Transverse colon (tissue), 4 donors: ENCODE measurements at regions not wholly inside any gene's neighbourhood (a gene's known extent, or its start where the extent isn't known, plus 50 kb on each side); places are given as distances from the start of the nearest gene placed in this dataset.

Experiments used
- DNase-seq: peaks from one replicate; pipeline ENCODE4 v3.0.0-alpha.2; 2019
- H3K27ac ChIP-seq, 4 donors: fragments of 200-600 bp; sonication (generic); 2 replicates each; pipeline ENCODE4 v1.5.1; 2016 to 2018; ENCODE audit warnings: inconsistent platforms in 4 of 4
- H3K27me3 ChIP-seq: fragments of 200-600 bp; sonication (generic); 2 replicates; pipeline ENCODE4 v1.5.1; 2017; ENCODE audit warnings: inconsistent platforms
- H3K36me3 ChIP-seq, 4 donors: fragments of 200-600 bp; sonication (generic); 2 replicates each; pipeline ENCODE4 v1.5.1; 2017 to 2019; ENCODE audit warnings: inconsistent platforms in 4 of 4
- H3K4me1 ChIP-seq, 4 donors: fragments of 200-600 bp; sonication (generic); 2 replicates each; pipeline ENCODE4 v1.5.1; 2017 to 2020; ENCODE audit warnings: inconsistent platforms in 4 of 4
- H3K4me3 ChIP-seq, 4 donors: fragments of 200-600 bp; sonication (generic); 1 replicate in 1 of 4; 2 replicates in 3 of 4; pipeline versions ENCODE4 v1.5.1 to v1.6.1; 2017 to 2019; ENCODE audit warnings: inconsistent platforms in 4 of 4
- H3K9me3 ChIP-seq, 2 donors: fragments of 200-600 bp; sonication (generic); 2 replicates each; pipeline ENCODE4 v1.5.1; 2017 to 2019; ENCODE audit warnings: inconsistent platforms in 2 of 2
- CTCF ChIP-seq, 5 experiments: fragments of 200-600 bp in 3 of 5; fragments of 450-650 bp in 2 of 5; sonication (generic) in 3 of 5; IDR thresholded peaks; 1 replicate in 2 of 5; 2 replicates in 3 of 5; pipeline ENCODE4 v1.5.1; 2016 to 2017; ENCODE audit warnings: antibody characterized with exemption in 5 of 5, inconsistent platforms in 3 of 5, mild to moderate bottlenecking in 2 of 5, moderate library complexity in 1 of 5
- EP300 ChIP-seq: sonication (generic); formaldehyde crosslinking; IDR thresholded peaks from one replicate; pipeline ENCODE4 v1.6.1; 2017; ENCODE audit warnings: antibody characterized with exemption, low read depth
- POLR2A ChIP-seq: fragments of 450-650 bp; IDR thresholded peaks from one replicate; pipeline ENCODE4 v1.6.1; 2016; ENCODE audit warnings: antibody characterized with exemption, mild to moderate bottlenecking, moderate library complexity
- POLR2AphosphoS5 ChIP-seq, 3 donors: sonication (generic); formaldehyde crosslinking; IDR thresholded peaks; one replicate each; pipeline ENCODE4 v1.6.1; 2016; ENCODE audit warnings: antibody characterized with exemption in 3 of 3
- WGBS, 2 donors: methylation state at CpG; one replicate each; pipeline ENCODE4 v1.1.5; 2018; ENCODE audit warnings: low coverage in 1 of 2; 5-methylcytosine and 5-hydroxymethylcytosine counted together
- in situ Hi-C, 4 donors: fragments of 200-750 bp; cut with MboI; loops; one replicate each; pipeline versions ENCODE4 v1.15.0 to v1.15.1; 2017; ENCODE audit warnings: low sequenced_read_pairs in 3 of 4, low pct_ligation_motif_present in 1 of 4, low pct_unique_long_range_greater_than_20kb in 1 of 4
- intact Hi-C: fragments of 100-400 bp; cut with DNase I; formaldehyde crosslinking; loops from one replicate; pipeline ENCODE4 v1.15.1; 2023; ENCODE audit warnings: low total_unique reads

DNA sequence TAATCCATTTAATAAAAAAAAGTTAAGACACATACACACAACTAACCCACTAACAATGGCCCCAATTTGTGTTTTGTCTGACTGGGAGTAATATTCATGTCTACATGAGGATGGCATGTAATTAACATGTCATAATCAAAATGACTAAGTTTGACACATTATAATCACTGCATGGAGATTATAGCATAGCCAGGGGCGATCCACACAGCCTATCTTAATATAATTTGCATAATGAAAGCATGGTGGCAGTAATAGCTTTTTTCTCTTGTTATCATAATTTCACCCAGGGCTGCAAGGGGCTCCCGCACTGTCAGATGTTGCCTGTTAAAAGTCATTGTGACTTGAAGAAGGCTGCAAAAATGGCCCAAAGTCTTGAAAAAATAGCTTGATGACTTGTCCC lies 243.7 kb downstream of the SMAD2 start:
- no peaks in the 10 kb centered on the region for H3K9me3 ChIP-seq
- no peak overlapping the region for H3K4me3 ChIP-seq
- 72% methylated on average over 2 of the region's 2 CpGs; no CpG with 5 or more reads in 1 of the 2 donors for WGBS, 2 donors
- H3K36me3 ChIP-seq = no peaks in the 10 kb centered on the region
- no peaks in the 10 kb centered on the region for H3K4me1 ChIP-seq
- in situ Hi-C loops (no loop called here), intact Hi-C loops (no loop called here)
- DNase-seq = no peak
- TF ChIP-seq POLR2AphosphoS5 (IDR thresholded peaks at IDR 0.05) (no peak), POLR2A (no peak), EP300 (no peak), CTCF (IDR thresholded peaks at IDR 0.05) (no peak)
- H3K27me3 ChIP-seq = no peaks in the 10 kb centered on the region
- no peak overlapping the region for H3K27ac ChIP-seq

- DNase-seq = no peak
- TF ChIP-seq EP300 = no peak
- H3K27me3 ChIP-seq = no peaks in the 10 kb centered on the region
- H3K36me3 ChIP-seq = no peaks in the 10 kb centered on the region
- intact Hi-C loops (no loop called here), in situ Hi-C loops (no loop called here)
- H3K27ac ChIP-seq = no peak overlapping the region
- H3K4me1 ChIP-seq = no peaks in the 10 kb centered on the region
- no peaks in the 10 kb centered on the region for H3K9me3 ChIP-seq
- H3K4me3 ChIP-seq = no peak overlapping the region
Observed at GRCh38 chr18:47683774-47684173, 246.7 kb downstream of the SMAD2 start.

DNA sequence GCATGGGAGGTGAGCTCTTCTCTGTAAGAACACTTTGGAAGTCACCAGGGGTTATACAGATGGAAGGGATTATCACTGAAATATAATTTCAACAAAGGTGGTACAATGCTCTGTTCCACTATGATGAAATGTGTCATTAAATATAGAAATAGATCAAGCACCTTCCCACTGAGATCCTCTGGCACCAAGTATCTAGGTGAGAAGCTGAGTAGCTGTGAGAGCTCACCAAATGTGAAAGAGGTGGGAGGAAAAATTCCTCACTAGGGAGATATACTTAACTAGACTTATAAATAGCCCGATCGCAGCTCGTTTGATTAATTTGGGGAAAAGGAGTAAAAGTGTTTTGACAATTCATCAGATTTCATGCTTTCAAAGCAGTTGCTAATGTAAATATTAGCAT lies 247.6 kb downstream of the SMAD2 start:
- Histone ChIP-seq H3K4me1 (no peaks in the 10 kb centered on the region), H3K4me3 (no peak overlapping the region), H3K27ac (no peak overlapping the region), H3K27me3 (no peaks in the 10 kb centered on the region), H3K36me3 (no peaks in the 10 kb centered on the region), H3K9me3 (no peaks in the 10 kb centered on the region)
- DNase-seq = no peak
- TF ChIP-seq POLR2A = no peak
- TF ChIP-seq CTCF (IDR thresholded peaks at IDR 0.05) = no peak
- TF ChIP-seq POLR2AphosphoS5 (IDR thresholded peaks at IDR 0.05) = no peak
- TF ChIP-seq EP300 = no peak
- WGBS, 2 donors = 72 to 86% methylated on average over 3 of the region's 3 CpGs
- in situ Hi-C loops (no loop called here), intact Hi-C loops (no loop called here)

DNA sequence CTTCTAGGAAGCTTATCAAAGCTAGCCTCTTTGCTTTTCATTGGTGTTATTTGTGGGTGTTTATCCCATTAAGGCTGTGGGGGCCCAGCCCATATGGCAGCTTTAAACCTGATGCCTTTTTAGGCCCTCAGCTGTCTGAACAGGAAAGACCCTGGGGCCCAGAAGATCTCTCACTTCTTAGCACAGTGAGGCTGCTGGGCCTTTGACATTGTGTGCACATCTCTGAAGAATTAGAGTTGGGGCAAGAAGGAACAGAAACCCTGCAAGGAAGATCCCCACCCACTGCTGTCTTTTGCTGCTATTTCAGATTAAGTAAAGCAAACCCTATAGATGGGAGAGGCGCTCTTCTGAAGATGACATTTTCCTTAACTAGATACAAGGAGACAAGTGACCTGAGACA lies 250.0 kb downstream of the SMAD2 start:
- Histone ChIP-seq H3K9me3 (no peaks in the 10 kb centered on the region), H3K27me3 (no peaks in the 10 kb centered on the region), H3K4me1 (no peaks in the 10 kb centered on the region), H3K27ac (no peak overlapping the region), H3K36me3 (no peaks in the 10 kb centered on the region), H3K4me3 (no peak overlapping the region)
- intact Hi-C loops (no loop called here), in situ Hi-C loops (no loop called here)
- DNase-seq = no peak
- WGBS, 2 donors = 81 to 100% methylated on average over 1 of the region's 1 CpG
- TF ChIP-seq POLR2AphosphoS5 (IDR thresholded peaks at IDR 0.05) = no peak
- no peak for TF ChIP-seq POLR2A
- no peak for TF ChIP-seq EP300
- no peak for TF ChIP-seq CTCF (IDR thresholded peaks at IDR 0.05)

DNA sequence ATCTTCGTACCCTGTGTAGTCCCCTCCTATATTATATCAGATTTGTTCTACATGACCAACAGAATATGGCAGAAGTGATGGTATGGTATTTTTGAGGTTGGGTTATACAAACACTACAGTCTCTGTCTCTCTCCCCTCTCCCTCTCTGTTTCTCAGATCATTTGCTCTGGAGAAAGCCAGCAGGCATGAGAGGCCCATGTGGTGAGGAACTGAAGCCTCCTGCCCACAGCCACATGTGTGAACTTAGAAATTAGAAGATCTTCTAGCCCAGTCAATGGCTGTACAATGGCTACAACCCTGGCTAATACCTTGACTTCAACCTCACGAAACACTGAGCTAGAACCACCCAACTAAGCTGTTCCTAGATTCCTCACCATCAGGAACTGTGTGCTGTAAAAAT lies 250.6 kb downstream of the SMAD2 start:
- TF ChIP-seq POLR2AphosphoS5 (IDR thresholded peaks at IDR 0.05) (no peak), CTCF (IDR thresholded peaks at IDR 0.05) (no peak), POLR2A (no peak), EP300 (no peak)
- intact Hi-C loops = no loop called here
- Histone ChIP-seq H3K9me3 (no peaks in the 10 kb centered on the region), H3K4me3 (no peak overlapping the region), H3K27ac (no peak overlapping the region), H3K36me3 (no peaks in the 10 kb centered on the region), H3K4me1 (no peaks in the 10 kb centered on the region), H3K27me3 (no peaks in the 10 kb centered on the region)
- in situ Hi-C loops = no loop called here
- 83 to 92% methylated on average over 2 of the region's 2 CpGs for WGBS, 2 donors
- peak; percentile 9 for DNase-seq
